ENCODE measurements at regions not wholly inside any gene's neighbourhood (a gene's known extent, or its start where the extent isn't known, plus 50 kb on each side); places are given as distances from the start of the nearest gene placed in this dataset.

DNA sequence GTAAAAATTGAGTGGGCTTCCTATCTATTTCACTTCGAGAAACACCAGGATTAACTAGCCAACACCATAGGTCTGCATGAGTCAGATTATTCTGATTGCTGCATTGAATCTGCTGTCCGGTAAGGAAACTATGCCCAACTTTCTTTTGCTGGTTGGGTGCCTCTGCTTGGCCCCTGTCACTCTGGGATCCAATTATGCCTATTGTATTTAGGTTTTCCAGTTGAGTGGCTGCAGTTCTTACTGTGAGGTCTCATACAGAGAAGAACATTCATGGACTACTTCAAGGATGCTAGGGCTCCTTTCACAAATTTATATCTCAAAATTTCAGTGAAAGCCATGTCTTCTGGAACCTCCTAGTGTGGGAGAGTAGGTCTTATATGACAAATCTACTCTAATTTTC is 215.1 kb upstream of the SORCS1 start:
- DNase-seq: no peak

DNA sequence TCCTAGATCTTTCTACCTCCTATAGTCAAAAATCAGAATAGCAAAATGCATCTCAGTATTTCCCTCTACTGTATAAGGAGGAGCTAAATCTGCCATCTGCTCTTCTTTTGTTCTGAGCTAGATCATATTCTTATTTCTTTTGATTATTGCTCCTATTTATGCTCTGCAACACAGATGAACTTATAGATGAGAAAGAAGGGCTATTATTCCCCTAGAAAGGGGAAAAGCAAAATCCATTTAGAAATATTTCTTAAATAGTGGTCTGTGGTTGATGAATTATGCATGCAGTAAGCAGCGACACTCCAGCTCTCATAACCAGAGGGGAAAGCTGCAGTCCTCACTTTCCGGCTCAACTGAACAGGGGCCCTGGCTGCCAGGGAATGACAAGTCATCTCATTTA is 207.3 kb upstream of the SORCS1 start:
- no peak for DNase-seq

DNA sequence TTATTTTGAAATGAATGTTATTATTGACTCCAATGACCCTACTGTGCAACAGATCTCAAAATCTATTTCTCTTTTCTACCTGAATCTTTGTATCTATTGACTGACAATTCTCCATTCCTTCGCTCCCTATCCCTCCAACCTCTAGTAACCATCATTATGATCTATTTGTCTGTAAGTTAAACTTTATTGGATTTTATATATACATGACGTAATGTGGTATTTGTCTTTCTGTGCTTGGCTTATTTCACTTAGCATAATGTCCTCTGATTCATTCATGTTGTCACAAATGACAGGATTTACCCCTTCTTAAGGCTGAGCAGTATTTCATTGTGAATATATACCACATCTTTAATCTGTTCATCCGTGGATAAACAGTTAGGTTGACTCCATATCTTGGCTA is 200.4 kb upstream of the SORCS1 start:
- DNase-seq: no peak

DNA sequence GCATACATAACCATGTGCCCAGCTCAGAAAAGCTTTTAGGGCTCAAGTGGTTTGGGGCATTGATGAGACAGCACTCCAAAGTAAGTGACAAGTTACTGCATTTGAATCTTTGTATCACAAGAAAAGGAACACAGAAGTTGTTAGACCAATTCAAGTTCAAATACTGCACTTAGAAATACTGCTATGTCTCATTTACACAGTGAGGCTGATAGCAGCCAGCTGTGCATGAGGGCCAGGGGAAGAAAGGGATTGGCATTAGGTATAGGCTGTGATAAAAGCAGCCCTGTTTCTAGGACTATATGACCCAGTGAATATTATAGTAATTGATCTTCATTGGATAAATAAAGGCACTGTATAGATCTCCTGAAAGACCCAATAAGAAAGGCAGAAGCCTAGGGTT is 197.8 kb upstream of the SORCS1 start:
- no peak for DNase-seq

DNA sequence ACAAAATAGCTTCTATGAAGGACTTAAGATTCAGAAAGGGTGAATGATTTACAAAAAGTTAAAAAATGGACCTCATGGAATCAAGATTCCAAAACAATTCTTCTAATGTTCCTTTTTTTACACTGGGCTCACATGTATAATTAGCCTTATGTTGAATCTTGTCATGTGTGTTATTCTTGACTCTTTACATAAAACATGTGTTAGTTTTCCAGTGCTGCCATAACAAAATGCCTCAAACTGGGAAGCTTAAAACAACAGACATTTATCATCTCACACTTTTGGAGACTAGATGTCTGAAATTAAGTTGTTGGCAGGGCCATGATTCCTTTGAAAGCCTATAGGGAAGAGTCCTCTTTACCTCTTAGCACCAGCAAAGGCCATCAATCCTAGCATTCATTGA is 192.5 kb upstream of the SORCS1 start:
- no peak for DNase-seq

DNA sequence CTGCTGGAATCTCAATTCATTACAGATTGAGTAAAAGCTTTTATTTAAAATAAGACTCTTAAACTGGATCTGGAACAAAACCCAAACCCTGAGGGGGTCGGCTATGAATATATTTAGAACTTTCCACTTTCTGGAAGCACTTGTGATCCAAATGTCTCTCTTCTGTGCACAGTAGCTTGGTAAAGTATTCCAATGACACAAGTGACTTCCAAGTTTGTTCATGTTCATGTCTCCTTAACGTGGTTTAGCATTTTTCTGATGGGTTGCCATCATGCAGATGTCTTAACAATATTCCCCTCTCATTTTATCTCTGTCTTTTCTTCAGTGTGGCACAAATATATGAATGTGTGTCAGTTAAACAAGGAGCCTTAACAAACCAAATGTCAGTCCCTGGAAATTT is 191.9 kb upstream of the SORCS1 start:
- no peak for DNase-seq

DNA sequence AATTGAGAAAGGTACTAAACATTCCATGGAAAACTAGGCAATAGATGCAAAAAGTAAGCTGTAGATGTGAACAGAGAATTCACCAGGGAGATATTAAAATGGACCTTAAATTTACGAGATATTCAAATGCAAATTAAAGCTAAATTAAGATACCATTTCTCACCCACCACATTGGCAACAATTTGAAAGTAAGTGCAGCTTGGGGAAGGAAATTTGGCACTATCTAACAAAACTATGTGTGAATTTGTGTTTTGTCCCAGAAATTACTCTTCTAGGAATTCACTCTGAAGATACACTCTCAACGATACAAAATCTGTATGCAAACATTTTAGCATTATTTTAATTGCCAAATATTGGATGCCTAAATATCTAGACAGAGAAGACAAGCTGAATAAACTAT is 178.2 kb upstream of the SORCS1 start:
- no peak for DNase-seq

DNA sequence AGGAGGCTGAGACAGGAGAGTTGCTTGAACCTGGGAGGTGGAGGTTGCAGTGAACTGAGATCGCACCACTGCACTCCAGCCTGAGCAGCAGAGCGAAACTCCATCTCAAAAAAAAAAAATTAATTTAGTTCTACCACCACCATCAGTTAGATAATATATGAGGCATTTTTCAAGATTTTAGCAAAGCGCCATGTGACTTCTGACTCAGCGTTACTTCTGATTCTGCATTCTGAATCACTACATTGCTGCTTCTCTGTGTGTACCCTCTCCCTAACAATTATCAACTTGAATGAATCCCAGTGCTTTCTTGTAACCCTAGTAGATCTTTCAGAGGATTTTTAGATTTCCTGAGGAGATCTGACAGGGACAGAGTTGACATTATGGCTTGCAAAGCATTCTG is 176.8 kb upstream of the SORCS1 start:
- no peak for DNase-seq

DNA sequence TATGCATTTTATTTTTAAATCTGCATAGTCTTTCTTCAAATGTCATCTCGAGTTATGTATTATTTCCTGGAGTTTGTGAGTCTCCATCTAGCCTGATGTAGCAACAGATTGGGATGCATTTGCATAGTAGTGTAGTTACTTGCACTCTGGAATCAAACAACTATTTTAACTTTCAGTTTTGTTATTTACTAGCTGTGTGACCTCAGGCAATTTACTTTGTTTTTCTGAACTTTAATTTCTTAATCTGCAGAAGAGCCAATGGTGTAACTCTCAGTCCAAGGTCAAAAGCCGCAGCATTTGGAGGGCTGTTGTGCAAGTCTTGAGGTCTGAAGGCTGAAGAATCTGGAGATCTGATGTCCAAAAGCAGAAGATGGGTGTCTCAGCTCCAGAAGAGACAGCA is 175.8 kb upstream of the SORCS1 start:
- DNase-seq: no peak

DNA sequence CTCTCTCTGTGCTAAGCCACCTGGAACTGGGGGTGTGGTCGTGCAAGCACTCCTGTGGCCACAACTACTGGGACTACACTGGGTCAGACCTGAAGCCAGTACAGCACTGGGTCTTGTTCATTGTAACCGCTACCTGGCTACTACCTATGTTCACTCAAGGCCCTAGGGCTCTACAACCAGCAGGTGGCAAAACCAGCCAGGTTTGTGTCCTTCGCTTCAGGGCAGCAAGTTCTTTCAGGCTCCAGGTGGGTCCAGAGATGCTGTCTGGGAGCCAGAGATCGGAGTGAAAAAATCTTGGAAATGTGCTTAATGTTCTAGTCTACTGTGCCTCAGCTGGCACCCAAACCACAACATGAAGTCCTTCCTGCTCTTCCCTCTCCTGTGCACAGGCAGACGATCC is 171.6 kb upstream of the SORCS1 start:
- DNase-seq: no peak

DNA sequence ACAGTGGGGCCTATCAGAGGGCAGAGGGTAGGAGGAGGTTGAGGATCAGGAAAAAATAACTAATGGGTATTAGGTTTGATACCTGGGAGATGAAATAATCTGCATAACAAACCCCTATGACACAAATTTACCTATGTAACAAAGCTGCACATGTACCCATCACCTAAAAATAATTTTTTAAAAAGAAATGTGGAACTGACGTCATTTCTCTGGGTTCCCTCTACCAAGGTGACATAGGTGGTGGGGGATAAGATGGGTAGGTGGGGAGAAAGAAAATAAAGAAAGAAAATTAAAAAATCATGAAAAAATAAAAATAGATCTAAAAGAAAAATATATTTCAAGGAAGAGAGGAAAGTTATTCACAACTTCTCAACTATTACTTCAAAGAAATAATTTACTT is 153.1 kb upstream of the SORCS1 start:
- no peak for DNase-seq

DNA sequence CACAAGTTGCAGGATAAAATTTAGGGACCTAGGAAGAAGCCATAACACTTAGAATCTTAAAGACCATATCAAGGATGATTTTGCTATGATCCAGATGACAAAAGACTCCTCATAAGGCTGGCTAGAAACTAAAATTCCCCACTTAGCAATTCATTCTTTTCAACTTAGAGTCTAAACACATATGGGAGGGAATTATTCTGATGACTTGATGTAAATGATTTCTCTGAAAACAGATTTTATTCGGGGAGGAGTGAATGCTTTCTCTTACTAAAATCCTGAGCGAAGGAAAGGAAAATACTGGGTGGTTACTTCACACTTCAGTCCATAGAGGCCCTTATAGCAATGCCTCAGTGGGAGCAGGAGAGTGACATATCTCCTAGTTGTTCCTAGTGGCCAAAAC is 138.7 kb upstream of the SORCS1 start:
- no peak for DNase-seq

DNA sequence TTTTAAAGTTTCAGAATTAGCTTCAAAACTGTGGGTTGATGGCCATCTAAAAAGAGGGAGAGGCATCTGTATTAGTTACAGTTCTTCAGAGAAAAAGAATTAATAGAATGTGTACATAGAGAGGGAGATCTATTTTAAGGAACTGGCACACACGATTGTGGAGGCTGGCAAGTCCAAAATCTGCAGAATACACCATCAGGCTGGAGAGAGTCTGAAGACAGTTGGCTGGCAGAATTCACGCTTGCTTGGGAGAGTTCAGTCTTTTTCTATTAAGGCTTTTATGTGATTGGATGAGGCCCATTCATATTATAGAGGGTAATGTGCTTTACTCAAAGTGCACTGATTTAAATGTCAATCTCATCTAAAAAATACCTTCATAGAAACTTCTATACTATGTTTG is 135.1 kb upstream of the SORCS1 start:
- DNase-seq: no peak

DNA sequence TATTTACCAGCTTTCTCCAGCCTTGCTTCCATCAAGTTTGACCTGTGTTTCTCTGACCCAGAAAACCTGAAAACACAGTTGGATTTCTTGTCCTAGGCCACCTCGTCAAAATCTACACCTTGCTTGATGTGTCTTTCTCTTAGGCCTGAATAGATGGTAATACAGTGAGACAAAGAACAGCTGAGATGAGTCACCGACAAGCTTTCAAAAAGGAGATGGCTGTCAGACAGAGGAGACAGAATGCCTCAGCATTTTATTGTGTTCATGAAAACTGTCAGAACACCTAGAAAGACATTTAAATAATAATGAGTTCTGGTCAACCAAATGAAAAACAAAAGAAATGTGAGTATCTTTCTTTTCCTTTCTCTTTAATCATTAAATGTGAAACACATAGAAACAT is 119.7 kb upstream of the SORCS1 start:
- no peak for DNase-seq

DNA sequence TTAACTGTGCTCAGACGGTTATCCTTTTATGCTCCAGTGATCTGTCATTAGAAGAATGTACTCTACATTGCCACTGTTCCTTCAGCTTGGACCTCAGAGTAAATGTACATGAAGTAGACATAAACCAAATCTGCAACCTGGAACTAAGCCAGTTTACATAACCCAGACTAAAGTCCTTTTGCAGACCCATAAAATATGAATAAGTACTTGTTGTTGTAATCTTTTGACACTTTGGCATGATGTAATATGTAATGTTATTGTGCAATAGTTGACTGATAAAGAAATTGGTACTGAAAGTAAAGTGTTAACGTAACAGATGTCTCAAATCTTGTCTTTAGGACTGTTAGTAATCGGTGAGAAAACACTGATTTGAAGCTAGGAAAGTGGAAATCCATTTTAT is 115.8 kb upstream of the SORCS1 start:
- DNase-seq: no peak

DNA sequence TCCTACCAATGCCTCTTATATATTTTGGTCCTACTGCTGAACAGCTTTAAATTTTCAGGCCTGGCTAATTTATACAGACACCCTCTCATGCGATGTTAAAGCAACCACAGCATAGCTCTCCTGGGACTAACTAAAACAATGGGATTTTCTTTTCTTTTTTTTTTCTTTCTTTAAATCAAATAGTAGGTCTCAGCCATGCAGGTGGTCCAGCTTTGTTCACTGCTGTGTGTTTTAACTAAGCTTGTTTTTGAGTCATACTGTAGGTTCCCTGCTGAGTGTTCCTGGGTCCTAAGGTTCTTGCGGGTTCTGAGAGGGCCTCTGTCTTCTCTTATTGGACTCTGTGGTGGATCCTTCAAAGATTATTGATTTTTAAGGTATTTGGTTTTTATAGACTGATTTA is 113.1 kb upstream of the SORCS1 start:
- no peak for DNase-seq

DNA sequence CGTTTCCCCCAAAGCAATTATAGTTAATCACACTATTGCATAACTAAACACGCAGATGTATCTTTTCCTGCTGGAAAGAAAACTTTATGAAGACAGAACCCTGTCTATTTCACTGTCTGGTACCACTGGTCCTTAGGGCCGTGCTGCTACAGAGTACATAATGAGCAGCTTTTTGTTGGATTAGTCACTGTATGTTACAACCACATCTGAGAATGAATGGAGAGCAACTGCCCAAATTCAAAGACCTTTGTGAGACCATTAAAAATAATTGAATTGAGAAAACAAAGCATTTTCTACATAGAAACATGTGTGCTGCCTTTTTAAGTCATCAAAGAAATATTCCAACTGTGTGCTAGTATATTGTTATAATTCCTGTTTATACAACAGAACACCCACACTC is 111.3 kb upstream of the SORCS1 start:
- no peak for DNase-seq

DNA sequence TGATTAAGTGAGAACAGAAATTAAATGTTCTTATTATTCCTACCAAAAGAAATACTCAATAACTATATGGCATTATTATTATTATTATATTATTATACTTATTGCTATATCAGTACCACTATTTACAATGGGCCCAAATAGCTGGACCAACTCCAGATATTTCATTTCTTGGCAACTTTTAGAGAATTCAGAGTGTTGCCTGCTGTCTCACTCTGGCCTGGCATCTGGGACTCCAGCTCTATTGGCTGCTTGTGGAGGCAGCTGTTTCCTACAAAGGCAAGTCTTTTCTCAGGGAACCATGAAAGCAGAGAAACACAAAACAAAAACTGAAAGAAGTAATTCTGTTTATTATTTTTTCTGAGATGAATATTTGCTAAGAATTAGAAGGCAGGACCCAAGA is 105.1 kb upstream of the SORCS1 start:
- no peak for DNase-seq

DNA sequence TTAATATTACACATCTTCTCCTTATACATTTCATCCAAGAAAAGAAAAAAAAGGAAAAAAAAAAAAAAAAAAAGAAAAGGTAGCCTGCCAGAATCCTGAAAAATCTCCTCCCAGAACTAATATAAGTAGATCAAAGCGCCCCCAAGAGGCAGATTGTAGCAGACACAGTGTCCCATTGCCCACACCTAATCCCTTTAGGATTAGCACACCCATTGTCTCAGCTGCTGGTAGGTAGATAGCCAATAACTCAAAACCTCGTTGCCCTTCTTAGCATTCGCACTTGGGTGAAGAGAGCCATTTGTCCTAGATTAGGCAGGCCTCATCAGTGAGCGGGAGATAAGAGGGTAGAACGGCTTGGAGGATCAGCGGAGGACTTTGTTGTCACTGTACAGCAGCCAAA is 100.2 kb upstream of the SORCS1 start:
- DNase-seq: no peak

DNA sequence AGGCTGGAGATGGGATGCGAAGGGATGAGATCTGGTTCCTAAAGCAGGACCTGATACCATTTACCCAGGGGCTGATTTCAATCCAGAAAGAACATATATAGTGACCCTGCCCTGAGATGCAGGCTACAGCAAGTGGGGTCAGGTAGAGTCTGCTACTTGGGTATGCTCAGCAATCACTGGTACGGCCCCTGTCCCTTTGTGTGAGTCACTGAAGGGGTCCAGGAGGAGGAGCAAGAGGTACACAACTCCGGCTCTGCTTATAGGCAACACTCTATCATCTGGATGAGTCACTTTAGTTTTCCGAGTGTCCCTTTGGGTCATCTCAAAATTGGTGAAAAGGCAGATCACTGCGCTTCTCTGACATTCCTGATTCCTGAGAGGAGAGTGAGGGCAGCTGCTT is 79.6 kb upstream of the SORCS1 start:
- no peak for DNase-seq

DNA sequence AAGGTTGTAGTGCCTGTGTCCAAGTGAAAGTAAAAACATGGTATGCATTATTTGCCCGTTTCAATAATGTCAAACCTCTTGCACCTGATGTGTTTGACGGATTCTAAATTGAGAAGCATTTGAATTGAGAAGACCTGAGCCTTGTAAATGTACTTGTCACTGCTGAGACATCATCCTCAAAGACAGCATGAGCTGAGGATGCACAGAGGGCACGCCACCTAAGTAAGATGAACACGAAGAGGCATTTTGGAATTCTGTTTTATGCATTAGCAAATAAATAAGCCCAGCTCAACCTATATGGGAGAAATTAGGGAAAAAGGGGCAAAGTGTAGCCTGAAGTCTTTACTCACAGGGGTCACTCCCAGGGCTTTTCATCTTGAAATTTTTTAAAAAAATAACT is 73.8 kb upstream of the SORCS1 start:
- DNase-seq: no peak

DNA sequence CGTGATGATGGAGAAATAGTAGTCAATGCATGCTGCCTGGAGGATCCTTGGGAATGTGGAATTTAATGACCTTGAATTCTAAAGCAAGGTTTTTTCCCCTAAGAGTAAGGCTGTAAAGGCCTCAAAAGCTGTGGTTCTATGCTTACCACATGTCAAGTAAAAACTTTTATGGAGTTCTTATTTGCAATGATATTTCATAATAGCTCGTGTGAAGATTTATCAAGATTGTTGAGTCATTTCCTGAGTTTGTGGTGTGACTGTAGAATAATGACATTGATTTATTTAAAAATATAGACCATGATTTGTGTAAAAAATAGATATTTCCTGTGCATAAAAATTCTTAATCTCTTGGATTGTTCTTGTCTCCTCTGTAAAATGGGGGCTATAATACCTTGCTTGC is 67.5 kb upstream of the SORCS1 start:
- no peak for DNase-seq

DNA sequence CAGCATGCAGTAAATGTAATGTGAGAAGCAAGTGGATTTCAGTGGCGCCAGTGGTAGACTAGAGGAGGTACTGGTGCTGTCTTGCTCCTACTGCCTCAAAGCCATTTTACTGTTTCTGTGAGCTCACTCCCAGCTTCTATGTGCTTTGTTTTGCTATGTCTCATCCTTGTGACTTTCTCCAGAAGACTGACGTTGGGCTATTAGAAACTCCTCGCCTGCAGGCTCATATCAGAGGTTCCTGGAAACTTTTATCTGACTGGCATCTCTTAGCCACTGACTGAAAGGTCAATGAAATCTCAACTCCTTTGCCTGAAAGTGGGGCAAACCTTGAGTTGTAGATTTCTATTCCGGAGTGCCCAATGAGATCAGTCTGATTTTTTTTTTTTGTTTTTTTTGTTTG is 66.4 kb upstream of the SORCS1 start:
- no peak for DNase-seq

DNA sequence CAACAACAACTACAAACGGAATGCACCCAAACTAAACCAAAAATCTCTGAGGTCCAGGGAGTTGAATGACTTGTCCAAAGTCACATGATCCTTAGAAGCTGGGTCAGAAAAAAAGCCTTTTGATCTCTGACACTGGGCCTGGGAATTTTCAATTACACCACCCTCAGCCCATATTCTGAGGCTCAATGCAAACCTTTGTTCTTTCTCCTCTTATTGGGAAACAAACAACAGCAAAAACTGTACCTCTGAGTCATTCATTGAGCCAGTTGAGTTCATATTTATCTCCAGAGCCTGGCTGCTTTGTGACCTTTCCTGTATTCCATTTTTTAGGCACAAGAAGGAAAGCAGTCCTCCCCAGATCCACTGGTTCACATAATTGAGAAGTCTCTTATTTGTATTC is 51.2 kb upstream of the SORCS1 start:
- no peak for DNase-seq

Measured in NCI-H446 treated with DMSO at 0.1 percent for 48 hours (cell line).